Hematopoietic multipotent progenitor cell treated with erythropoietin and hydrocortisone succinate and interleukin-3 and kit ligand, for 6 days (in vitro differentiated cells): ENCODE measurements at regions not wholly inside any gene's neighbourhood (a gene's known extent, or its start where the extent isn't known, plus 50 kb on each side); places are given as distances from the start of the nearest gene placed in this dataset.
"Not testable (repeated sequence)": the region's sequence is repeated elsewhere in the genome, so short reads cannot be mapped to it uniquely, and the experiment has no call there.

Experiments
- DNase-seq: peaks from one replicate; pipeline ENCODE4 v3.0.0-alpha.2; 2015

DNA sequence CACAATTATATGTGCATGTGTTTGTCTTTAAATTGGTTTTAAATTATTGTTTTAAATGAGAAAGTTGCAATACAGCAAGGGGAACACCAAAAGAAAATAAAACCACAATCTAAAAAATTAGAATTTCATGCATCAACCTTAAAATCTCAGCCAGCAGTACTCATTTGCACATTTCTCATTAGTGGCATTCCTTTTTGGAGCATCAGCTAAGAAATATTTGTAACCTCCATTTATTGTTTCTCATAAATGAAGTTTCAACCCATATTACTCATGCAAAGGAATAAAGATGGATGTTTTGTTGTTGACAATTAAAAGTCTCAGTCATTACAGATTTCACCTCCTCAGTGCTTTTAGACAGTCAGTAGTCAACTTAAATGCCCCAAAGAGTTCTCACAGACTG lies 160.1 kb downstream of the TBX15 start:
- DNase-seq, result no peak

- DNase-seq, result no peak
Measured at GRCh38 chr1:118827636-118828035, 160.5 kb downstream of the TBX15 start.

DNA sequence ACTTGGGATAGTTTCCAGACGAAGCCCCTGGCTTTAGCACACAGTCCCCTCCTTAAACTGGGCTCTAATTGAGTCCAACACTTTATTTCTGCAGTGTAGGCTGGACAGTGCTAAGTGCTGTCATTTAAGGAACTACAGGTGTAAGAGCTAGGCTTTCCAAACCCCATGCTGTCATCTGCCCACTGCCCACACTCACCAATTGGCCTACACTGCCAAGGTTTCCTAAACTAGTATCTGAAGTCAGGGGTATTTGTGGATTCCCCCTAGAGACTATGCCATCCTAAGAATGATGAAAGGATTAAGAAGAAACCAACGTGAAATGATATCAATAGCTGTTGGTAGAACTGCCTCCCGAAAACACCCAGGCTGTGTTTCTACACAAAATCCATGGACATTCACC lies 160.9 kb downstream of the TBX15 start:
- DNase-seq, result no peak

GRCh38 chr1:118826669-118827068 lies 161.5 kb downstream of the TBX15 start:
- no peak for DNase-seq

- DNase-seq, result no peak
Measured at GRCh38 chr1:118825619-118826018, 162.5 kb downstream of the TBX15 start.

- no peak for DNase-seq
Measured at GRCh38 chr1:118821801-118822200, 166.3 kb downstream of the TBX15 start.

GRCh38 chr1:118820864-118821263 lies 167.3 kb downstream of the TBX15 start:
- DNase-seq, result no peak

GRCh38 chr1:118815909-118816308 lies 172.2 kb downstream of the TBX15 start:
- DNase-seq, result no peak

GRCh38 chr1:118812555-118812954 lies 175.6 kb downstream of the TBX15 start:
- no peak for DNase-seq

GRCh38 chr1:118811156-118811555 lies 177.0 kb downstream of the TBX15 start:
- no peak for DNase-seq

DNA sequence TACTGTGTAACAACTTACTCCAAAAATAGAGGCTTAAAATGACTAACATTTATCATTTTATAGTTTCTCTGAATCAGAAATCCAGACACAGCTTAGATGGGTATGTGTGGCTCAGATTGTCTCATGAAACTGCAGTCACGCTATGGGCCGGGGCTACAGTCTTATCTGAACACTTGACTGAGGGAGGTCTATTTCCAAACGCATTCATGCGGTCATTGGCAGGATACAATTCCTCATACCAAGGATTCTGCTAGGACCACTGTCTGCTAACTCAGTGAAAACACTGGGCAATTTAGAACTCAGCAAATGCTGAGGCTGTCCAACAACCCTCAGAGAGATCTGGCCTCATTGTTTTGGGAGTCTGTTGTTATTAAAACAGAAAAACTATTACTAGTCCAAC lies 178.6 kb downstream of the TBX15 start:
- no peak for DNase-seq

DNA sequence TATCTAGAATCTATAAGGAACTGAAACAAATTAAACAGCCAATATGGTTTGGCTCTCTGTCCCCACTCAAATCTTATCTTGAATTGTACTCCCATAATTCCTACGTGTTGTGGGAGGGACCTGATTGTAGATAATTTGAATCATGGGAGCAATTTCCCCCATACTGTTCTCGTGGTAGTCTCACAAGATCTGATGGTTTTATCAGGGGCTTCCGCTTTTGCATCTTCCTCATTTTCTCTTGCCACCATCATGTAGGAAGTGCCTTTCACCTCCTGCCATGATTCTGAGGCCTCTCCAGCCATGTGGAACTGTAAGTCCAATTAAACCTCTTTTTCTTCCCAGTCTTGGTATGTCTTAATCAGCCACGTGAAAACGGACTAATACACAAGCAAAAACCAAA lies 185.0 kb downstream of the TBX15 start:
- not testable (repeated sequence) for DNase-seq

DNA sequence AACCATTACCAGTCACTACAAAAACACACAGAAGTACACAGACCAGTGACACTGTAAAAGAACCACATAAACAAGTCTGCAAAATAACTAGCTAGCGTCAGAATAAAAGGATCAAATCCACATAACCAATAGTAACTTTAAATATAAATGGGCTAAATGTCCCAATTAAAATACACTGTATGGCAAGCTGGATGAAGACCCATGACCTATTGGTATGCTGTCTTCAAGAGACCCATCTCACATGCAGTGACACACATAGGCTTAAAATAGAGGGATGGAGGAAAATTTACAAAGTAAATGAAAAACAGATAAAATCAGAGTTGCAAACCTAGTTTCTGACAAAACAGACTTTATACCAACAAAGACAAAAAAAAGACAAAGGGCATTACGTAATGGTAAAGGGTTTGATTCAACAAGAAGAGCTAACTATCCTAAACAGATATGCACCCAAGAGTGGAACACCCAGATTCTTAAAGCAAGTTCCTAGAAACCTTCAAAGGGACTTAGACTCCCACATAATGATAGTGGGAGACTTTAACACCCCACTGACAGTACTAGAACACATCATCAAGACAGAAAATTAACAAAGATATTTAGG lies 196.9 kb downstream of the TBX15 start:
- no peak for DNase-seq

GRCh38 chr1:118788463-118788862 lies 199.7 kb downstream of the TBX15 start:
- no peak for DNase-seq

GRCh38 chr1:118786454-118787155 lies 201.5 kb downstream of the TBX15 start:
- no peak for DNase-seq

- peak; percentile 5 for DNase-seq
Measured at GRCh38 chr1:118785246-118785645, 202.9 kb downstream of the TBX15 start.

DNA sequence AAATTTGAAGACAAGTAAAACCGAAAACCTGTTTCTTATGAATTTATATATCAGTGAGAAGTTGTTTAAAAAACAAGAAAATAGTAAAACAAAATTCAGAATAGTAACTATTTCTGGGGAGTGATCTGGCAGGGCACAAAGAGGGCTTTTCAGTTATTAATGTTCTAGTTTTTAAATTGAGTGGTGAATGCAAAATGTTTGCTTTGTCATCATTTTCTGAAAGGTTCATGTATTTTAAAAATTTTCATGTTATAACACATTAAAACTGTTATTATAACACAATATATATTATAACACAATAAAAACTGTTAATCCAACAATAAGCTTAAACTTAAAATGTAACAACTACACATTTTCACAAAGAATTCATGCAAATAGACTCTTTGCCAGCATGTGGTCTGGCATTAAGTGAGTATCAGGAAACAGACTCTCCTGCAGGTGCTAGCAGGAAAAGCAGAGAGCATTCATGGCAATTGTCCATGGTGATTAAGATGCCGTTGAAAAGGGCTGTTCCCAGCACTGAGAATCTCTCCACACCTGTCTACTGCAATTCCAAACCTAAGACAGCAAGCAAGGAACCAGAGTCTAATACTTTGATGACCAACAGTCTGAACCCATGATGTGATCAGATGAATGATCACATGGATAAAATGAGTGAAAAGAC lies 204.9 kb downstream of the TBX15 start:
- no peak for DNase-seq

GRCh38 chr1:118773656-118774055 lies 214.5 kb downstream of the TBX15 start:
- DNase-seq, result no peak

DNA sequence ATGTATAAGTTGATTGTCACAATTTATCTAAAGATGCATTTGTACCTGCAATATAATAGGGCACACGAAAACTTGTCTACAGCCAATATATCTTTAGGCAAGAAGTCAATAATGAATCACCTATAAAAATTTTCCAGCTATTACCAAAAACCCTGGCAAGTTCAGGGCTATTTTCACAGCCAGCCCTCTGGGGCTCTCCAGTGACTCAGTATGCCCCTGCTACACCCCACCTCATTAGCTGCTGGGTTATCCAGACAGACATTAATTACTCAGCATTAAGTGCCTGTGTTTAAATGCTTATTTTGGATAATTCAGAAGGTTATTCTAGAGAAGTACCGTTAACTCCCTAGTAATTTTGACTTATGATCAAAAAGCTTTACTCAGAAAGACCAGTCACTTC lies 220.2 kb downstream of the TBX15 start:
- no peak for DNase-seq

GRCh38 chr1:118753976-118754375 lies 234.2 kb downstream of the TBX15 start:
- no peak for DNase-seq

DNA sequence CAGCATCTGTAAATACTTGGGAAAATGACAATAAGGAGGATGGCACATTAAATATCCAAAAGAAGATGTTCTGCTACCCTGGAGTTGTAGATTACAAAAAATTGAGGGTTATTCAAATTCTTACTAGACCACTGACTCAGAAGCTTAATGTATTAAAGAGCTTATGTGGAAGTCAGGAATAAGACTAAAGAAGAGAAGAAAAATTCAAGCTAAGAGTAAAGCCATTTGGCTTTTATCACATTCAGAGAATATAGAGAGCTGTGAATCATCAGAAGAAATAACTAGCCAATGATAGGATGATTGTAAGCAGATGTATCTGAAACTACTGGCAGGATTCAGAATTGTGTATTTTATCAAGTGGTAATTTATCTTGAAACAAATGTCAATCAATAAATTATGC lies 237.0 kb downstream of the TBX15 start:
- no peak for DNase-seq

GRCh38 chr1:118744420-118744819 lies 243.7 kb downstream of the TBX15 start:
- DNase-seq, result no peak

DNA sequence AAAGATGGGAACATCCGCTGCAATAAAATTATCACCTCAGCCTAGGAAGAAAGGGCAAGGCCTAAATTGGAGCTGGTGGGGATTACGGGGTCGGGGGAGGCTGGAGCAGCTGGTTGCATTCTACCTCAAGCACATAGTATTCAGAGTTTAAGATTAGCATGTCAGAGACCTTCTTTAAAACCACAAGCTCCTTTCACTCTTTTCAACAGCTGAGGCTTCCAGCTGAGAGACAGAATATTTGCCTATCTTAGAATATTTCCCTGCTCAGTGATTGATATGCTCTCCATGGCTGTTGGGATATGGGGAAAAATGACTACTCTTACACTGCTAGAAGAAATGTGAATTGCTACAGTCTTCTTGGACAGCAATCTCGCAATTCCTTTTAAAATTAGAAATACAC lies 248.6 kb downstream of the TBX15 start:
- DNase-seq, result no peak

DNA sequence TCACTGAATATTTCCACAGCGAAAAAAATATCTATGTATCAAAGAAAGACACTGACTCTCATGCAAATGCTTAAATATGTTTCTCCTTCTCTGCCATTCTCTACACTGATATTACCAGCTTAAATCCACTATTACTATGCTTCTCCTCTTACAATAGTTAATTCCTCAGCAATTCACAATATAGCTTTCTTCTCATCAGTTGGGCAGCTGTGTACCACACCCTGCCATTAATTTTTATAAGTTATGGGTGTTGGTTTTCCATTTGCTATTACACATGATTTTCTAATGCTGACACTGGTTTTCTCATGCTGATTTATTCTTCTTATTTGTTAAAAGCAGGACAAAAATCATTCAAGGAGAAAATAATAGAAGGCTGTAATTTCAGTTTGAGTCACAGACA lies 251.8 kb downstream of the TBX15 start:
- no peak for DNase-seq

DNA sequence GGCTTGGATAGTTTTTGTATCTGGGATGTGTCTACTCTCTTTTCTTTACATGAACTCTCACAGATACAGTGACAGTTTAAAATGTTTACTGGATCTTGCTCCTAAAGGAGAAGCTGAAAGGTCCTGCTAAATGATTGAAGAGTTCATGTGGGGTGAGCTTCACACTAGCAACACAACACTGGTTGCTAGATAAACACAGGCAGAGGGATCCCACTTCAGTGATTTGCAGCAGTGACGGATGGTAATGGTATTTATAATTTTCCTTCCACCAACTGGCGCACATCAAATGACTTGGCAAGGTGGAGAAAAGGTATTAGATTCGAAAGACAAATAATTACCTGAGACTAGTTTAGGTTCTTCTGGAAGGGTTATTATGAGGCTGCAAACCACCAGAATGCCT lies 270.2 kb downstream of the TBX15 start:
- DNase-seq, result no peak
